AG09309 (cell line): ENCODE measurements at regions not wholly inside any gene's neighbourhood (a gene's known extent, or its start where the extent isn't known, plus 50 kb on each side); places are given as distances from the start of the nearest gene placed in this dataset.

ENCODE experiments used
- DNase-seq: peaks from one replicate; pipeline ENCODE4 v3.0.0-alpha.2; 2010; ENCODE audit warnings: low read depth
- H3K4me3 ChIP-seq: 2 replicates; pipeline ENCODE4 v1.5.1; 2011; ENCODE audit warnings: mild to moderate bottlenecking, low read depth, low read length, moderate library complexity; ENCODE audit not compliant: control insufficient read depth
- CTCF ChIP-seq: IDR thresholded peaks from 2 replicates; pipeline ENCODE4 v1.5.1; 2011; ENCODE audit warnings: mild to moderate bottlenecking, low read depth, low read length, inconsistent platforms; ENCODE audit not compliant: insufficient read depth, control insufficient read depth; ENCODE audit errors: missing control alignments

- H3K4me3 ChIP-seq = no peak overlapping the region
- no peak for DNase-seq
- no peak for TF ChIP-seq CTCF
These were observed 470.5 kb downstream of the GRXCR1 start for GRCh38 chr4:43362875-43363636.

GRCh38 chr4:43369036-43369594, 476.6 kb downstream of the GRXCR1 start:
- no peak for TF ChIP-seq CTCF
- no peak for DNase-seq
- no peak overlapping the region for H3K4me3 ChIP-seq

GRCh38 chr4:43373201-43373600, 480.7 kb downstream of the GRXCR1 start:
- TF ChIP-seq CTCF = no peak
- H3K4me3 ChIP-seq = no peak overlapping the region
- no peak for DNase-seq

GRCh38 chr4:43374216-43374751, 481.8 kb downstream of the GRXCR1 start:
- TF ChIP-seq CTCF = no peak
- no peak for DNase-seq
- no peak overlapping the region for H3K4me3 ChIP-seq

- H3K4me3 ChIP-seq = no peak overlapping the region
- no peak for DNase-seq
- no peak for TF ChIP-seq CTCF
These were observed 486.5 kb downstream of the GRXCR1 start for GRCh38 chr4:43379016-43379415.

- no peak for DNase-seq
- no peak overlapping the region for H3K4me3 ChIP-seq
- TF ChIP-seq CTCF = no peak
These were observed 487.6 kb downstream of the GRXCR1 start for GRCh38 chr4:43380093-43380492.
